ENCODE measurements at regions not wholly inside any gene's neighbourhood (a gene's known extent, or its start where the extent isn't known, plus 50 kb on each side); places are given as distances from the start of the nearest gene placed in this dataset.
"Not testable (repeated sequence)": the region's sequence is repeated elsewhere in the genome, so short reads cannot be mapped to it uniquely, and the experiment has no call there.

DNA sequence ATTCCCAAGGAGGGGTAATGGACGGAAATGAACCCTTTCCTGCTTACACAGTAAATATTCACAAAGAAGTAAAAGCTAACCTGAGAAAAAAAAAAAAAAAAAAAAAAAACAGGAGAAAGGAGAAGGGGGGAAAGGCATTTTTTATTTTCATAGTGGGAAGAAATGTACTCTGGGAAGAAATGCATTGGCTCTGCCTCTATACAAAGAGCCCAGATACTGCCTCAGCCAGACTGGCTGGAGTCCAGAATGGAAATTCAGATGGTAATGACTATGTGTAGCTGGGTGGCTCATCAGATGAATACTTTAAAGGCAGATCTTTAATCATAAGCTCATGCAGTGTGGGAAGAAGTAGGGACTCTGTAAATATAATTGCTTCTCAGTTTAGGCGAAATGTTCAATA is 124.9 kb upstream of the ZNF608 start:
- peak; percentile 27 for DNase-seq (ENCODE audit: low spot score)

- DNase-seq (ENCODE audit: low spot score) = no peak
Measured at GRCh38 chr5:124872086-124872485, 125.6 kb upstream of the ZNF608 start.

DNA sequence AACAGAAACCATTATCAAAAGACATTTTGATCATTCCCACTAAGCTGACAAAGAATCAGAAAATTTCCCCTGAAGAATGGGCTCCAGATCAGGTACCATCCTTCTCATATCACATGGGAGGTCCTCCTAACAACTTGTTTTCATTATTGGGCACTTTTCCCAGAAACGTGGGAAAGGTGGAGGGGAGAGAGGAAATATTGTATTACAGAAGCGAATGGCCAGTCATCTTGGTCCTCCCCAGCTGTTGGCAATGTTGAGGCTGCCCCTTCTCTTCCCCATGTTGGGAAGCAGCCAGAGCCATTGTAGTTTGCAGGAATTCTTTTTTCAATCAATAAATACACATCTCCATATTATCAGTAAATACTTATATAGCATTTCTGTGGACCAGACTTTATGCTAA is 126.2 kb upstream of the ZNF608 start:
- no peak for DNase-seq (ENCODE audit: low spot score)

DNA sequence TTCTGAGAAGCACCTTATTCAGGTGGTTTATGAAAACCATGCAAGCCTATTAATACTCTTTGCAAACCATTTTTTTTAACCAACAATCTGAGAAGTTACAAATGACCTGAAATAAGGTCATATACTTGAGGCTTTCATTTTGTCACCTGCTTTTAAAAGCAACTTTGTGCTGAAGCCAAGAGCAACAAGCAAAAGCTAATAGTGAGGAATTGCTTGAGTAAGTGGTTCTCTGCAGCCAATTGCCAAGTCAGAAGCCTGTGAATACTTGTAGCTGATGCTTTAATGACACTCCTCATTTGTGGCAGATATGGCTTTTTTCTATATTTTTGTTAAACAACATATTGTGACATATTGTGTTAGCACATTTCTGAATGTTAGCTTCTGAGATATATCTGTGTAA is 126.7 kb upstream of the ZNF608 start:
- DNase-seq (ENCODE audit: low spot score) = no peak

GRCh38 chr5:124873713-124874112 is 127.3 kb upstream of the ZNF608 start:
- DNase-seq (ENCODE audit: low spot score) = no peak

DNA sequence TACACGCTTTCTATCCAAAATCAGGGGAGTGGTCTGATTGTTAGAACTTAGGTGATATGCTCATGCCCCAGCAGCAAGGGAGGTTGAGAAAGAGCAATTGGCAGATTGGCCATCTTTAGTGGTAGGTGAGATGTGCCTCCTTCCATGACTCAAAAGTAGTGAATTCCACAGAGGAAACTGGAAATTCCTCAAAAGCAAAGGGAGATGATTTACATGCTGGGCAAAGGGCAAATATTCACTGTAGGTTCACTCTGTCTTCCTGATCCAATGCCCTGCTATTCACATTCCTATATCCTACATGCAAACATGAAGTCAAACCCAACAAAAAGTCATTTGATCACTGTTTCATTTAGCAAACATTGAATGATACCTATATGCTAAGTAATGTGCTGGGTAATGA is 130.1 kb upstream of the ZNF608 start:
- no peak for DNase-seq (ENCODE audit: low spot score)

GRCh38 chr5:124876983-124877382 is 130.5 kb upstream of the ZNF608 start:
- no peak for DNase-seq (ENCODE audit: low spot score)

DNA sequence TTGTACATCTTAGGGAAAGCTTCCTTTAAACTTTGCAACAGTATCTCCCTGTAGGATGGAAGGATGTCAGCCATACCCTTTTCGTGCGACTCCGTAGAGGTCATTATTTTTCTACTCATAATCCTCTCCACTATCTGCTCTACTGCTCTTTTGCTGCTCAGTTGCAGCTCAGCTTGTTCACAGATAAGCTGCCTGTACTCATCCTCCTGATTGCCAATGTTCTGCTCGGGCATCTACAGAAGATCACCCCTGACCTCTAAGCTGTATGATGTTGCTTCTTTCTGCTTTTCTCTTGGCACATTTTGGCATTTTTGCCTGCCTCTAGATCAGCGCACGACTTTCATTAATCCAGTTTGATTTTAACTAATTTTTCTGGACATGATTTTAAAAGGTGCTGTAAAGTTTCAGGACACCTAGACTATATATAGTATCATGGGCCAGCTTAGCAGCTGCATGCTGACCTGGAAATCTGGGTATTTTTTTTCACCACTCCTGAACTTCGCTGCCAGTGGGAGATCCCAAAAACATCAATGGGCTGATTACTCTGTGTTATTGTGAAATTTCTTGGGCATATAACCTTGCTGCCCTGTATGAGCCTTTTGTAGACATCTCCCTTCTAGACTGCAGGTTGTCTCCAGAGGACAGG is 131.2 kb upstream of the ZNF608 start:
- DNase-seq (ENCODE audit: low spot score) = no peak

DNA sequence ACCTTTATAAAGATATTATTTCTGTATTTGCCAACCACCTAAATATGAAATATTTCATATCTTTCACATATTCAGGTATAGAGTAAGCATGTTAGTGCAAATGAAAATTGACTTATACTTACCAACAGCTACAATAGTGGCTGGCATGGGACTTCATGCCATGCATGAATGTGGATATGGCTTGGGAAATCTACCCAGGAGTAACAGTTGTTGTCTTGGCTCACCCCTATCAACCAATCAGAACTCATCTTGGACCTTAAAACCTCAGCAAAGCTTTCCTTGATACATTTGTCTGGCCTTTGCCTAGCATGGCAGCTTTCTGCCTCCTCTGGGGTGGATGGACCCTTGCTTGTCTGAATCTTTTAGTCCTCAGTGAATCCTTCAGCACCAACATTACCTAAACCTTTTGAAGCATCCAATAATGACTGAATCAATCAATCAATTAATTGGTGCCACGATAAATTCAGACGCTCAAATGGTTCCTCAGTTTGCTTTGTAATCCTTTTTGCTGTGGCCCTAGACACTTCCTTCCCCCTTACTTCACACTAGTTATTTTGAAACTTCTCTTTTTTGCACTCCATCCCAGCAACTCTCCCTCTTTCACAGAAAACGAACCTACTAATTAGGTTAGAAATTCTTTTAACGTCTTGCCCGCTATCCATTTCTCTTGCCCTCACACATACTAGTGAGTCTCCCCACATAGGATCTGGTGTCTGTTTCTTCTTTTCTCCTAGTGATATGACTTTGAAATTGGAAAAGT is 132.3 kb upstream of the ZNF608 start:
- no peak for DNase-seq (ENCODE audit: low spot score)

DNA sequence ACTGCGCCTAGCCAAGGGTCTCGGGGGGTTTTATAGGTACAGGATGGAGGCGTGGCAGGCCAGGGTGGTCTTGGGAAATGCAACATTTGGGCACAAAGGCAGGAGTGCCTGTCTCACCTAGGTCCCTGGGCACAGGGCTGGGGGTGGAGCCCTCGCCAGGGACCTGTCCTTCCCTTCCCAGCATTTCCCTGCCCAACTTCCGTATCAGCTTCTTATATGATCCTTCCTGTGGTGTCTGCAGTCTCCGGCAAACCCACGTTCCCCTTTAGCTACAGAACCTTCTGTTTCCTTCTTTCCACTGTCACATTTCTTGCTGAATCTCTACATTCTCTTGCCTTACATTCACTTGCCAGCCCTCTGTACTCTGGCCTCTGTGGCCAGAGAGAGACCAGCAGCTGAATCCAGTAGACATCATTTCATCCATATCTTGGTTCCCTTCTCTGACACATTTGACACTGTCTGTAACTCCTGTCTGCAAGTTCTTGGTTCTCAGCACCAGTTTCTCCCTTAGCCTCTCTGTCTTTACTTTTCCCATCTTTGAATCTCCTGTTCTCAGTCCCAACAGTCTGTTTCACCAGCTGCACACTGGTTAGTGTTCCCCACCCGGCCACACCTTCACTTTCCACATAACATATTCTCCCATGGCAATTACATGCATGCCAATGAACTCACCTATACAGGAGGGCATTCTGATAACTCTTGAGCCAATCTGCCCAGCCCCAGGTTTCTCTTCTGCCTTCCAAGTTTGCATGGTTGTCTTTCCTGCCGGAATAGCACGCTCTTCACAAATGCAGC is 134.7 kb upstream of the ZNF608 start:
- DNase-seq (ENCODE audit: low spot score) = peak; percentile 33

- DNase-seq (ENCODE audit: low spot score) = peak; percentile 77
Measured at GRCh38 chr5:124883681-124884080, 137.2 kb upstream of the ZNF608 start.

DNA sequence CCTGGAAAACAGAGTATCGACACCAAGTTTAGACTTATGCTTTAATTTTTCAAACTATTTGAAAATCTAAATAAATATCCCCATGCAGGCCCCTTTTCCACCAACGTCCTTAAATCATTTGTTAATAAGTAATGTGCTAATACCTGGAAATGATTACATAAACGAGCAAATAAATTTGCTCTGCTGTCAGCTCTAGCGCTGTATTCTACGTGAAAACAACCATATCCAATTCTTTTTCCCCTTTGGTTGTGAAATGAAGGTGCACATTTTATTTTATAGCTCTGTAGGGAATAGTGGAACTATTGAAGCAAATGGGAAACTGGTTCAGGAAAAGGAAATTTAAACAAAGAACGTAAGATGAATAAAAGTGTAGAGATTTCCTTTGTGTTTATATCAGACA is 137.7 kb upstream of the ZNF608 start:
- DNase-seq (ENCODE audit: low spot score) = no peak

GRCh38 chr5:124885490-124885889 is 139.1 kb upstream of the ZNF608 start:
- DNase-seq (ENCODE audit: low spot score) = no peak

- DNase-seq (ENCODE audit: low spot score) = no peak
Measured at GRCh38 chr5:124887223-124887622, 140.8 kb upstream of the ZNF608 start.

DNA sequence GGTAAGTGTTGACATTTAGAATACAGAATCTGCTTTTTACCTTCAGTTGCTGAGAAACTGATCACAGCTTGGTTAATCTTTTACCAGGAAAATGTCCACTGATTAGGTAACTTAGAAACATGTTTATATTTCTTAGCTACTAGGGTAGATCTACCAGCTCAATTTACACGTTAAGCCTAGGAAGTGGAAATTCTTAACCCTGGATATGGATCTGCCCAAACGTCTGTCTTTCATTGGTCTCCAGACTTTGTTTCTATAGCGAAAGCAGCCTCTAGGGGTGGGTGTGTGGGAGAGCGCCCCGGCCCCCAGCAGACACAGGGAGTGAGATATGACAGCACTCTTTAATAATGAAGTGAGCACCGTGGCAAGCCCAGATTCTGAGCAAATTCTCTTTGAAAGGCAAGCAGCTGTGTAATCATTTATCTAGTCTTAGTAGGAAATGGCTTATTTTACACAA is 141.6 kb upstream of the ZNF608 start:
- no peak for DNase-seq (ENCODE audit: low spot score)

- no peak for DNase-seq (ENCODE audit: low spot score)
Measured at GRCh38 chr5:124888622-124889485, 142.4 kb upstream of the ZNF608 start.

DNA sequence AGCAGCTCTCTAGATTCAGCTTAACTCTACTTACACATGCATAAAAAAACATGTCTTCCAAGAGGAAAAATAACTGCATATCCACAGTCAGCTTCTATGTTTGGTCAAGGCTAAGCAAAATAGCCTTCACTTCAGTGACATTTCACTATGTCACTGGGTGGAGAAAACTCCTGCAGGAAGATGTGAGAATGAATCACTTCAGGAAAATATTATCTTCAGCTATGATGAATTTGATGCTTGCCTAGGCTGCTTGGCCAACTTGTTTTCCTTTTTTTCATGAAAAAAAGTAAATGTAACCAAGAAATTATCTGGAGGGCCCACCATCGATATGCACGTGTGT is 143.0 kb upstream of the ZNF608 start:
- DNase-seq (ENCODE audit: low spot score) = peak; percentile 67

DNA sequence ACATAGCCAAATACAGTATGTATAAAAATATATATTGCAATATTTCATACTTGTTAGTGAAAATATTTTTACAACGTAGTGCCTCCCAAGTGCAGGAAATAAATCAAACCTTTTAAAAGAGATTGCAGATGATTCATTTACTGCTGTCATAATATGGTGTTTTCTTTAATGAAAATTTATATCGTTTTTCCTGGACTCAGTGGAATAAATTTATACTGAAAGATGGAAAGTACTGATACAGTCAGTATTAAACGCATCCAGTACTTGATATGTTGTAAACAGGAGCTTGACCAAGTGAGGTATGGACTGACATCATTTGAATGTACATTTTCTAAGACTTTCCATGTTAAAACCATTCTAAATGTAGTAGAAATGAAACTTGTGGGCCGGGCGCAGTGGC is 143.4 kb upstream of the ZNF608 start:
- DNase-seq (ENCODE audit: low spot score) = no peak

GRCh38 chr5:124890442-124890841 is 144.0 kb upstream of the ZNF608 start:
- not testable (repeated sequence) for DNase-seq (ENCODE audit: low spot score)

DNA sequence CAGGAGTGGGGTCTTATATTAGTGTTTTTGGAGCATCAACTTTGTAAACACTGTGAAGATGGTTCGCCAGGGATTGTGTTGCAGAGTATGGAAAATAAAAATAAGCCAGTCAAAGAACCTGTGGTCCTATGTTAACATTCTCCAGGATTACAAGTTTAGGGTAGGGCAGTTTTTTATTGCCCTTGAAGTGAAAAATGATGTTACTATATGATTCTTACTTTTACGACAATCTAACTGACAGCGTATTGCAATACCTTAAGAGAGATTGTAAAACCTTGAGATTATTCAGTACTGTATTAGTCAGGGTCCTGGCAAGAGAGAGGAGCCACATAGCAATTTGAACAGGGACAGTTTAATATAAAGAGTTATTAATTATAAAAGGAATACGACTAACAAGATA is 144.7 kb upstream of the ZNF608 start:
- DNase-seq (ENCODE audit: low spot score) = no peak

DNA sequence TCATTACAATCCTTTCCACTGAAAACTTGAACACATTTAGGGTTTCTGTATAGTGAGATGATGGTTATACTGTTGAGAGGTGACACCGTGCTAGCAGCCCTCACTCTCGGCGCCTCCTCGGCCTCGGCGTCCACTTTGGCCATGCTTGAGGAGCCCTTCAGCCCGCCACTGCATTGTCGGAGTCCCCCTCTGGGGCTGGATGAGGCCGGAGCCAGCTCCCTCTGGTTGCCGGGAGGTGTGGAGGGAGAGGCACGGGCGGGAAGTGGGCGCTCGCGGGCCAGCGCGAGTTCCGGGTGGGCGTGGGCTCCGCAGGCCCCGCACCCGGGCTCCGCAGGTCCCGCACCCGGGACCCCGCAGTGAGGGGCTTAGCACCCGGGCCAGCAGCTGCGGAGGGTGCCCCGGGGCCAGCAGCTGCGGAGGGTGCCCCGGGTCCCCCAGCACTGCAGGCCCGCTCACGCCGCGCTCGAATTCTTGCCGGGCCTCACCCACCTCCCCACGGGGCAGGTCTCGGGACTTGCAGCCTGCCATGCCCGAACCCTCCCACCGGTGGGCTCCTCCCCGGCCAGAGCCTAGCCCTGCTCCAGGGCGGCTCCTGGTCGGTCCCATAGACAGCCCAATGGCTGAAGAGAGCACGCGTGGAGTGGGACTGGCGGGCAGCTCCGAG is 145.9 kb upstream of the ZNF608 start:
- DNase-seq (ENCODE audit: low spot score) = no peak

All from umbilical cord (tissue), 1 donor.